Smooth muscle cell (in vitro differentiated cells): ENCODE measurements at regions not wholly inside any gene's neighbourhood (a gene's known extent, or its start where the extent isn't known, plus 50 kb on each side); places are given as distances from the start of the nearest gene placed in this dataset.

Experiments used
- DNase-seq: peaks from one replicate; lab custom pipeline; 2025; ENCODE audit not compliant: unreplicated experiment; lab: John Stamatoyannopoulos, UW
- H2AFZ ChIP-seq: fragments of 200-600 bp; sonication (generic); 2 replicates; pipeline ENCODE4 v1.6.0; 2016; ENCODE audit warnings: antibody characterized with exemption, low read depth, mild to moderate bottlenecking
- H3F3A ChIP-seq: fragments of 200-600 bp; sonication (generic); 2 replicates; pipeline ENCODE4 v1.6.0; 2017; ENCODE audit warnings: antibody characterized with exemption, low read depth
- H3K27ac ChIP-seq: fragments of 200-600 bp; sonication (generic); 2 replicates; pipeline ENCODE4 v1.5.1; 2016; ENCODE audit warnings: low read depth, mild to moderate bottlenecking
- H3K27me3 ChIP-seq: fragments of 200-600 bp; sonication (generic); 2 replicates; pipeline ENCODE4 v1.6.1; 2016; ENCODE audit warnings: low read depth, mild to moderate bottlenecking
- H3K36me3 ChIP-seq: fragments of 200-600 bp; sonication (generic); 2 replicates; pipeline ENCODE4 v1.5.1; 2016; ENCODE audit warnings: low read depth
- H3K4me1 ChIP-seq: fragments of 200-600 bp; sonication (generic); 2 replicates; pipeline ENCODE4 v1.5.1; 2016; ENCODE audit warnings: low read depth
- H3K4me2 ChIP-seq: fragments of 200-600 bp; sonication (generic); 2 replicates; pipeline ENCODE4 v1.6.0; 2016; ENCODE audit warnings: mild to moderate bottlenecking
- H3K4me3 ChIP-seq: fragments of 200-600 bp; sonication (generic); 2 replicates; pipeline ENCODE4 v1.5.1; 2016; ENCODE audit warnings: mild to moderate bottlenecking
- H3K79me2 ChIP-seq: fragments of 200-600 bp; sonication (generic); 2 replicates; pipeline ENCODE4 v1.6.0; 2016; ENCODE audit warnings: low read depth, mild to moderate bottlenecking
- H3K9ac ChIP-seq: fragments of 200-600 bp; sonication (generic); 2 replicates; pipeline ENCODE4 v1.6.0; 2016; ENCODE audit warnings: low read depth
- H3K9me3 ChIP-seq: fragments of 200-600 bp; sonication (generic); replicated peaks from 2 replicates; pipeline ENCODE4 v1.5.1; 2016; ENCODE audit warnings: low read depth
- H4K20me1 ChIP-seq: fragments of 200-600 bp; sonication (generic); 2 replicates; pipeline ENCODE4 v1.6.0; 2016; ENCODE audit warnings: low read depth
- WGBS: methylation state at CpG from one replicate; pipeline ENCODE4 v1.1.7; 2016; ENCODE audit warnings: low lambda C conversion rate; 5-methylcytosine and 5-hydroxymethylcytosine counted together
- TF ChIP-seq, protein P1 (sequence below): fragments of 200-600 bp; sonication (generic); IDR thresholded peaks from 2 replicates; pipeline ENCODE4 v1.5.1; 2017; ENCODE audit warnings: borderline replicate concordance, mild to moderate bottlenecking, antibody characterized with exemption; ENCODE audit not compliant: insufficient read depth, poor library complexity, severe bottlenecking

DNA sequence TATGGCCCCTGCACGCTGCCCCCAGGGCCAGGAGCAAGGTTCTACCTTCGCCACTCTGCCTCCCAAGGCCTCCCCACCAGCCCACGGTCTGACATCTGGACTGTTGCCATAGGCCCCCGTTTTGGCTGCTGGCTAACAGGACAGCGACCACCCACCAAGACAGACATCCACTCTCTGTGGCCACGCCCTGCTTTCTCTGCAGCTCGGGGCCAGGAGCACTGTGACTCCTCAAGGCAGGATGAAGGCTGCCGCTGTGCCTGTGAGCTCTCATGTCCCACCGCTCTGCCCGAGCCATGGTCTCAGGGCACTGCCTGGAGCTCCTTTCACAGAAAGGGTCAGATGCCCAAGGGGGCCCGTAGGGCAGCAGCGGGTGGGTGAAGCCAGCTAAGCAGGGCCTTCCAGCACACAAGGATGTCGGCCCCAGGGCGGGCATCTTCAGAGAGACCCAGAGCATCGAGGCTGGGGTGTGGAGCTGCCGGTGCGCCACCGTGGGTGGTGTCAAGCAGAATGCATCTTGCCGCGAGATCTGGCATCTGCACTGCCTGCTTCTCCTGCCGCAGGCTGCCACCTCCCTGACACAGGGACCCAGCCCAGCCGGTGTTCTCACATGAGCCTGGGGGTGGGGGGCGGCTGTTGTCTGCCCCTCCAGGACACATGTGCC is 92.2 kb upstream of the ADAMTS2 start:
- 49% methylated on average over 23 of the region's 23 CpGs for WGBS
- Histone ChIP-seq H3K36me3 (no peaks in the 10 kb centered on the region), H3K4me3 (no peak overlapping the region), H2AFZ (no peak overlapping the region), H3K9me3 (no peaks in the 10 kb centered on the region), H3K9ac (no peak overlapping the region), H3K79me2 (no peaks in the 10 kb centered on the region), H3K4me1 (no peaks in the 10 kb centered on the region), H3F3A (no peaks in the 10 kb centered on the region), H3K4me2 (peak overlapping the region; percentile 10), H3K27me3 (no peaks in the 10 kb centered on the region), H4K20me1 (no peaks in the 10 kb centered on the region), H3K27ac (no peak overlapping the region)
- no peak for DNase-seq
- TF ChIP-seq, protein P1, sequence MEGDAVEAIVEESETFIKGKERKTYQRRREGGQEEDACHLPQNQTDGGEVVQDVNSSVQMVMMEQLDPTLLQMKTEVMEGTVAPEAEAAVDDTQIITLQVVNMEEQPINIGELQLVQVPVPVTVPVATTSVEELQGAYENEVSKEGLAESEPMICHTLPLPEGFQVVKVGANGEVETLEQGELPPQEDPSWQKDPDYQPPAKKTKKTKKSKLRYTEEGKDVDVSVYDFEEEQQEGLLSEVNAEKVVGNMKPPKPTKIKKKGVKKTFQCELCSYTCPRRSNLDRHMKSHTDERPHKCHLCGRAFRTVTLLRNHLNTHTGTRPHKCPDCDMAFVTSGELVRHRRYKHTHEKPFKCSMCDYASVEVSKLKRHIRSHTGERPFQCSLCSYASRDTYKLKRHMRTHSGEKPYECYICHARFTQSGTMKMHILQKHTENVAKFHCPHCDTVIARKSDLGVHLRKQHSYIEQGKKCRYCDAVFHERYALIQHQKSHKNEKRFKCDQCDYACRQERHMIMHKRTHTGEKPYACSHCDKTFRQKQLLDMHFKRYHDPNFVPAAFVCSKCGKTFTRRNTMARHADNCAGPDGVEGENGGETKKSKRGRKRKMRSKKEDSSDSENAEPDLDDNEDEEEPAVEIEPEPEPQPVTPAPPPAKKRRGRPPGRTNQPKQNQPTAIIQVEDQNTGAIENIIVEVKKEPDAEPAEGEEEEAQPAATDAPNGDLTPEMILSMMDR: no peak

DNA sequence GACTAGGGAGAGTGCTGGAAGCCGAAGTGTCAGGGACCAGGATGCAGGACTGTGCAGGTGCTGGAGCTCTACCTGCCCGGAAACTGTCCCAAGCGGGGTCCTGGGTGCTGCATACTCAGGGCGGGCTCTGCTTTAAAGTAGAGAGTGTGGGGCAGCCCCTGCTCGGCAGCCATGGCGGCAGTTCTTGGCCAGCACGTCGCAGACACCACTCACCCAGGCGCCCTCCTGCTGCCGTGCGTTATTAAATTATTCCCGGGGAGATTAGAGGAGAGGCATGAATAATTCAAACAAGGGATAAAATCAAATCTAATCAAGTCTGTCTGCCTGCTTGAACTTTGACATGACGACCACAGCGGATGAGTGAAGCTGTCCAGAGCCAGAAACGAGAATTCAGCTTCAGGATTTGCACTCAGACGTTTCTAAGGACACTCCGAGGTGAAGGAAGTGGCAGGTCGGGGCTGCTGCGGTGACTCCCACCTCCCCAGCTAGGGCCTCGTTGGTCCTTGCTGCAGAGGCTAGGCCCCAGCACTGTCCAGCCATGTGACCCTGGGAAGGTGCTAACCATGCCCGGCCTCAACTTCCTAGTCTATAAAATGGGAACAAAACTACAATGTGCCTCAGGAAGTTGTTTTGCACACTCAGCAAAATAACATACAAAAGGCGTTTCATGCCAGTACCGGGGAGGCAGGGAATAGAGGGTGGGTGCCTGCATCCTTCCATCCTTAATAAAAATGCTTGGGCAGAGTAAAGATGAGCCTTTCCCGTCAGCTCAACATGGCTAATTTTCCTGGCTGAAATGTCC is 91.3 kb upstream of the ADAMTS2 start:
- DNase-seq: no peak

DNA sequence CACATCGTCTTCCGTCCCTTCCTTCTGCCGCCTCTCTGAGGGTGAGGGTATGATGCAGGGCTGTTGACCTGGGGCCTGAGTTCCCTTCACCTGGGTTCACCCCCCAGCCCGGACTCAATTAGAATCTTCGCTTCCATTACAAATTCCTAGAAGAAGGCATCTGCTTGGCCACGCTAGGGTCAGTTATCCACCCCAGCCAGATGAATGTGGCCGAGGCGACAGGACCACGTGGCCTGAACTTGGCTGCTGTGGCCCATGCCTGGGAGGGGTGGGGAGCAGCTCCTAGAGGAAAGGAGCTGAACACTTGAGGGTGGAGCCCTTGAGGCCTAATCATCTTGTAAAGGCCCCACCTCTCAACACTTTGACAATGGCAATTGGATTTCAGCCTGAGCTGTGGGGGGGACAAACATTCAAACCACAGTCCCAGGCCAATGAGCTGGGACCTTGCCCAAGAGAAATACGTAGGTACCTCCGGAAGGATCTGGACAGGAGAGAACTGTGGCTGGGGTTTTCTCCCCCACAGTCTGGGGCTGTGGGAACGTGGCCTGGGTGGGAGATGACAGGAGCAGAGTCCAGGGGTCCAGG is 90.6 kb upstream of the ADAMTS2 start:
- Histone ChIP-seq H3K4me1 (no peaks in the 10 kb centered on the region), H3K27me3 (no peaks in the 10 kb centered on the region), H2AFZ (no peak overlapping the region), H3K4me3 (no peak overlapping the region), H3K27ac (no peak overlapping the region), H3K36me3 (no peaks in the 10 kb centered on the region), H3K9ac (no peak overlapping the region), H3K79me2 (no peaks in the 10 kb centered on the region), H3K9me3 (no peaks in the 10 kb centered on the region), H3F3A (no peaks in the 10 kb centered on the region), H4K20me1 (no peaks in the 10 kb centered on the region), H3K4me2 (no peak overlapping the region)
- no peak for DNase-seq
- 92% methylated on average over 12 of the region's 12 CpGs for WGBS
- TF ChIP-seq, protein P1: no peak

More for the DNA sequence above, 91.3 kb upstream of the ADAMTS2 start:
- Histone ChIP-seq H3K36me3 (no peaks in the 10 kb centered on the region), H3K9me3 (no peaks in the 10 kb centered on the region), H4K20me1 (no peaks in the 10 kb centered on the region), H3K79me2 (no peaks in the 10 kb centered on the region), H3K27ac (no peak overlapping the region), H3K9ac (no peak overlapping the region), H3K4me3 (no peak overlapping the region), H3K4me2 (no peak overlapping the region), H3F3A (no peaks in the 10 kb centered on the region), H2AFZ (no peak overlapping the region), H3K27me3 (no peaks in the 10 kb centered on the region), H3K4me1 (no peaks in the 10 kb centered on the region)
- TF ChIP-seq, protein P1: no peak
- 80% methylated on average over 24 of the region's 24 CpGs for WGBS
